ENCODE measurements at regions not wholly inside any gene's neighbourhood (a gene's known extent, or its start where the extent isn't known, plus 50 kb on each side); places are given as distances from the start of the nearest gene placed in this dataset.

DNA sequence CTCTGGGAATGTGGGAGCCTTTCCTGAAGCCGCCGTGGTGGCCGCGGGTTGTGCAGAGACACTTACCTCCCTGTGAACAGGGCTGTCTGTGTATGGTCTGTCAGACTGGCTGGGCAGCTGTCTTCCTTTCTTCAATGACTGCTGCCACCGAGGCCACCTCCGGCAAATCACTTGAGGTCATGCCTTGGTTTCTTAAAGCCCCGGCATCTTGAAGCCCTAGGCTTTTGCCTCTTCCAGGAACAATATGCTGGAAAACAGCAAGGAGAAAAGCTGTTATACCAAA, 79.5 kb upstream of the ZSWIM6 start:
- H3K4me1 Mint-ChIP-seq = no peaks in the 10 kb centered on the region
- H3K9me3 Mint-ChIP-seq = peaks cover 4% of the 10 kb centered on the region
- CTCF ChIA-PET = no interaction called here
- no peak overlapping the region for H3K27ac Mint-ChIP-seq
- no peak overlapping the region for H3K4me3 Mint-ChIP-seq
- no peak for DNase-seq
- H3K36me3 Mint-ChIP-seq = no peaks in the 10 kb centered on the region
- H3K27me3 Mint-ChIP-seq = peaks cover 11% of the 10 kb centered on the region

DNA sequence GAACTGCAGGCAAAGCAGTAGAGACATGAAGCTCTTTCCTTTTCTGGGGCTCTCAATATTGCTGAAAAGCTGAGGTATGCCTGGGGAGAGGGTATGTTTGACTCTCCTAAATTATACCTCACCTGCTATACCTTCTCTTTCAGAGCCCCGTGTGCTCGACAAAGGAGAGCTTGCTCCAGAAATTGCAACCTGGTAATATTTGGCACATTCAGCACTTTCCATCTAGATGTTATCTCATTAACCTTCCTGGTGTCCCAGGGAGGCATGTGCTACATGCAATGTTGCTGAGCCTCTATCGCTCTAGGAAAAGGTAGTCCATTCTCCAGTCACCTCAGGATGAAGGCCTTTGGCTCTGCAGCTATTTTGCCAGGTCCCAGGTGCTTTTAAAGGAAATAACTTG, 78.5 kb upstream of the ZSWIM6 start:
- Mint-ChIP-seq H3K27me3 (peaks cover 11% of the 10 kb centered on the region), H3K27ac (no peak overlapping the region), H3K9me3 (peaks cover 4% of the 10 kb centered on the region), H3K4me1 (no peaks in the 10 kb centered on the region), H3K36me3 (no peaks in the 10 kb centered on the region), H3K4me3 (no peak overlapping the region)
- DNase-seq = no peak
- CTCF ChIA-PET = no interaction called here

DNA sequence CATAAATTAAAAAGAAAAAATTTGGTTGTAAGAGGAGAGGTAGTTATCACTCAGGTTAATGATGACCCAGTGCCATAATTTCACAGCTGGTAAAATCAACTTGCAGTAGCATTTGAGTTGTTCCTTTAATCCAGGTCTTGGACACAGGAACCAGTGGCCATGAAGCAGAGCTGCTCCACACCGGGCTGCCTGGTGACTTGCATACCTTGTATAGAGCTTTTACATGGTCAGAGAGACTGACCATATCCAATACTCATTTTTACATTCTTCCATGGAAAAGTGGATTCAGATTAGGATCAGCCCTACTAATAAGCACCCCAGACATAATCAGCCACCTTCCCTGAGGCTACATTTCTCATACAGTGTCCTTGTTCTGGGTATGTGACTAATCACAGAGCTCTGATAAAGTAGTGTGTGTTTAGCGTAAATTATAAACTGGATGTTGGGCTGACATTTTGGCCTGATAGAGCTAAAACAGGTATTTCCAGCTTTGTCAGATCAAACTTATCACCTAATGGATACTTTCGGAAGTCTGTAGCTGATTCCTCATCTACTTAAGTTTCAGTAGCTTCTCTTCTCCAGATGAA, 77.0 kb upstream of the ZSWIM6 start:
- H3K9me3 Mint-ChIP-seq = no peaks in the 10 kb centered on the region
- peaks cover 11% of the 10 kb centered on the region for H3K27me3 Mint-ChIP-seq
- H3K4me3 Mint-ChIP-seq = no peak overlapping the region
- no peak overlapping the region for H3K27ac Mint-ChIP-seq
- no peak for DNase-seq
- no peaks in the 10 kb centered on the region for H3K4me1 Mint-ChIP-seq
- CTCF ChIA-PET = no interaction called here
- no peaks in the 10 kb centered on the region for H3K36me3 Mint-ChIP-seq

DNA sequence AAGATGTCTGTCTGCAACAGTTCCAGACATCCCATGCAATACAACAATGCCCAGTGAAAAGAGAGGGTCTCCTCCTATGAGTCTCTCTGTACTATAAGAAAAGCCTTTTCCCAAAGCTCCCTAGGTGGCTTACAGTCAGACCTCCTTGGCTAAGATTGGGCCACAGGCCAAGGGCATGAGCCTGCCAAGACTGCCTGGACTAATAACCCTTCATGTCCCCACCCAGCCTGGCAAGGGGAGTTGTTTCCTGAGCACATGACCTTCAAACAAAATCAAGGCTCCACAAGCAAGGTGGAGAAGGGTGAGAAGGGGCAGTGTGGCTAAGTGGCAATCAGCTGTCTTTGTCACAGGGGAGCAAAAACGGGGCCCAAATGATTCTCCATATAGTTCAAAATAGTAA, 75.6 kb upstream of the ZSWIM6 start:
- CTCF ChIA-PET = no interaction called here
- DNase-seq = no peak

DNA sequence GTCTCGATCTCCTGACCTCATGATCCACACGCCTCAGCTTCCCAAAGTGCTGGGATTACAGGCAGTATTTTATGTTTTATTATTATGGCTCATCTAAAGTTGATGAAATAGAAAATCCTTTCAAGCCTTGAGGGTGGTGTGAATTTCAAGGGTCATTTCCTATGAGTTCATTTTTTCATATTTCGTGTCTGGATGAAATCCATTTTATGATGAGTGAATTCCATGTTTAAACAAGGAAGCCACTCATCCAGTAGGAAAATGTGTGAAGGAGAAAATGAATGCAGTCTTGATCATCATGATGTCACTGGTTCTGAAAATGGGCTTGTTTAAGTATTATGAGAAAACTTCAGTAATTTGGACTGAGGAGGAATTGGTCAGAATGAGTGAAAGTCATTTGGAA, 74.6 kb upstream of the ZSWIM6 start:
- no peaks in the 10 kb centered on the region for H3K4me1 Mint-ChIP-seq
- no peaks in the 10 kb centered on the region for H3K9me3 Mint-ChIP-seq
- DNase-seq = no peak
- H3K4me3 Mint-ChIP-seq = no peak overlapping the region
- CTCF ChIA-PET = no interaction called here
- H3K27me3 Mint-ChIP-seq = peaks cover 11% of the 10 kb centered on the region
- no peak overlapping the region for H3K27ac Mint-ChIP-seq
- H3K36me3 Mint-ChIP-seq = no peaks in the 10 kb centered on the region

More for the DNA sequence above, 75.6 kb upstream of the ZSWIM6 start:
- no peak overlapping the region for H3K27ac Mint-ChIP-seq
- H3K36me3 Mint-ChIP-seq = no peaks in the 10 kb centered on the region
- H3K9me3 Mint-ChIP-seq = no peaks in the 10 kb centered on the region
- H3K4me3 Mint-ChIP-seq = no peak overlapping the region
- no peaks in the 10 kb centered on the region for H3K4me1 Mint-ChIP-seq
- peaks cover 11% of the 10 kb centered on the region for H3K27me3 Mint-ChIP-seq

DNA sequence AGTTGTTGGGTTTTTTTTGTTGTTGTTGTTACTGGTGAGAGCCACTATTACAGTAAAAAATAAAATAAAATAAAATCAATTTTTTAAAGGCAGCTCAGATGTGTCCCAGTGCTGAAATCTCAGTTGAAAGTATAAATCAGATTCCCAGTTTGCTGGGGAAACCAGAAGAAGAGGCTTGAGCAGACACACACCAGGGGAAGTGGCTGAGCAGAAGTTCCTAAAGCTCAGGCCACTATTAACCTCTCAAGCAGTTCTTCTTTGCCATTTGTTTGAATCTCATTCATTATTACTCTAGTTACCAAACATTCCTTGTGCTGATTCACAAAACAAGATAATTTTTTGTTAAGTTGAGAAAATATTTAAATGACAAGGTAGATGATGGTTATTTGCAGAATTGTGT, 70.9 kb upstream of the ZSWIM6 start:
- DNase-seq = no peak
- no peak overlapping the region for H3K4me3 Mint-ChIP-seq
- H3K4me1 Mint-ChIP-seq = peaks cover 2% of the 10 kb centered on the region
- H3K27ac Mint-ChIP-seq = no peak overlapping the region
- H3K27me3 Mint-ChIP-seq = peaks cover 3% of the 10 kb centered on the region
- CTCF ChIA-PET = no interaction called here
- H3K9me3 Mint-ChIP-seq = no peaks in the 10 kb centered on the region
- H3K36me3 Mint-ChIP-seq = no peaks in the 10 kb centered on the region

DNA sequence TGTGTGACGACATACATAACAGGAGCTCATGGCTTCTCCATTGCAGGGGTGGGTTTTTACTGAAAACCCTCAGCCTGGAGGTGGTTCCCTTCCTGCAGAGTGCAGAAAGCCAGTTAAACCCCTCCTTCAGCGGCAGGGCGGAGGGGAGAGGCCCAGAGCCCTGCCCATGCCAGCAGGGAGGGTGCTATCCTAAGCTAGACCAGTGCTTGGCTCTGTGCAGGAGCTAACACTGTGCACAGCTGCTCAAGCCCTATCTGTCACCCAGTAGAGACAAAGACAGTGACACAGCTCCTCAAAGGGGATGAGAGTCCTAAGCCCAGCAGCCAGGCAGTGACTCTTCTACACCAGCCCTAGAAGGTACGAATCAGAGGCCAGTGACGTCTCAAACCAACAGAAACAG, 70.0 kb upstream of the ZSWIM6 start:
- no peak for DNase-seq
- H3K4me3 Mint-ChIP-seq = no peak overlapping the region
- H3K4me1 Mint-ChIP-seq = peaks cover 2% of the 10 kb centered on the region
- no peaks in the 10 kb centered on the region for H3K36me3 Mint-ChIP-seq
- CTCF ChIA-PET = no interaction called here
- H3K27me3 Mint-ChIP-seq = peaks cover 2% of the 10 kb centered on the region
- H3K9me3 Mint-ChIP-seq = no peaks in the 10 kb centered on the region
- no peak overlapping the region for H3K27ac Mint-ChIP-seq

DNA sequence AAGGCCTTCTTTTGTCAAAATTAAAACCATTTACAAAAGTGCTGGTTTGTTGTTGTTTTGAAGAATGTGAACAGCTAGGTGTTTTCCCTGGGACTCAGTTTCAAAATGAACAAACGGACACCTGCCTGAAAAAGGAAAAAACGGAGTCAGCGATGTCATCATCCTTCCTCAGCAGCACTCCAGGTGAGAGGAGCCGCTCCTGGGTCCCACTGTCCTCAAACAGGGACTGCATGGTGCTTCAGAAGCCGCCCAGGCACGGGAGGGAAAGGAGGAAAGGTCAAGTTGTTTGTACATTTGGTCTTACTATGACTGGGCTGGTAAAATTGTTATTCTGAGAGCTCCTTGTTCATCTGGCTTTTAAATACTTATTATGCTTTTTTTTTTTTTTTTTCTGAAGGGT, 69.0 kb upstream of the ZSWIM6 start:
- Mint-ChIP-seq H3K36me3 (no peaks in the 10 kb centered on the region), H3K4me1 (peaks cover 3% of the 10 kb centered on the region), H3K27ac (no peak overlapping the region), H3K27me3 (peaks cover 6% of the 10 kb centered on the region), H3K4me3 (no peak overlapping the region), H3K9me3 (no peaks in the 10 kb centered on the region)
- CTCF ChIA-PET = no interaction called here
- no peak for DNase-seq

DNA sequence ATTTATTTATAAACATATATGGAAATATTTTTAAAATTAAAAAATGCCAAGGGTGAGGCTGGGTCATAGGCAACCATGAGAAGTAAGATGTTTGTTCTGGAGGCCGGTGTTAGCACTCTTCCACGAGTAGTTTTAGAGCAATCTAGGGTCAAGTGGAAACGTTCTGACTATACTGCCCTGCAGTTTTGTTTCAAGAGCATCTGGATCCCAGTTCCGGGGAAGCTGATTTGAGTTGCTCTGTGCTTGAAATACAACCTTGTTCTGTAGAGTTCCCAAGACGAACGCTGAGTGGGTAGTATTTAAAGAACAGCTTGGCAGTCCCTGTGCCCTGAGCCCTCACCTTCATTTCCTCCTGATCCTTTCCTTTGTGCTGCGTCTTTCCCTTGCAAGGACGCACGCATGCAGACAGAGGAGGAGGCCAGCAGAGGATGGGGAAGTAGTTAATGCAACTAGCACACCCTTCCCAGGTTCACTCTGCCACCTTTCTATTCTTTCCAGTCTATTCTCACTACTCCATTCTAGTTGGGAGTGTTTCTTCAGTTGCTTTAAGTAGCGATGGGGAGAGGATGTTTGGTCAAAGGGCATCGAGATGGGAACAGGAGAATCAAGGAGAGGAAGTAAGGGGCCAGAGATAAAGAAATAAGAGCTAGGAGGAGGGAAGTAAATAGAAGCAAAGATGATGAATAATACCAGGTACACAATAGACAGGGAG, 68.3 kb upstream of the ZSWIM6 start:
- Mint-ChIP-seq H3K36me3 (no peaks in the 10 kb centered on the region), H3K27me3 (peaks cover 9% of the 10 kb centered on the region), H3K4me1 (peaks cover 5% of the 10 kb centered on the region), H3K9me3 (no peaks in the 10 kb centered on the region), H3K4me3 (no peak overlapping the region), H3K27ac (no peak overlapping the region)
- DNase-seq = no peak
- CTCF ChIA-PET = no interaction called here

DNA sequence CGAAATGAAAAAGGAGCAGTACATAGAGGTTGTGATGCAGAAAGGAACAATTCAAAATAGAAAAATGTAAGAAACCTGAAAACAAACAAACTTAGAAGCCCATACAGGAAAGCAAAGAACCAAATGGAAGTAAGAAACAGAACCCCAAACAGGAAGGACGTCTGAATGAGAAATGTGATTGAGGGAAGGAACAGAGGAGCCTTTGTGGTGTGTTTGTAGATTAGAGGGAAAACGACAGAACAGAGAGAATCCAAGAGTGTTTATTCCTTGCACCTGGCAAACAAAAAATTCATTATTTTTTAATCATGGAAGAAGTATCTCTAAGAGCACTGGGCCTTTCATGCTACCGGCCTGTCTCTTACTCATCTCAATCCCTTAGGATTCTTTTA, 67.8 kb upstream of the ZSWIM6 start:
- H3K4me1 Mint-ChIP-seq = peaks cover 10% of the 10 kb centered on the region
- CTCF ChIA-PET = no interaction called here
- H3K27ac Mint-ChIP-seq = no peak overlapping the region
- H3K36me3 Mint-ChIP-seq = no peaks in the 10 kb centered on the region
- H3K27me3 Mint-ChIP-seq = peaks cover 9% of the 10 kb centered on the region
- no peaks in the 10 kb centered on the region for H3K9me3 Mint-ChIP-seq
- no peak overlapping the region for H3K4me3 Mint-ChIP-seq
- DNase-seq = no peak

DNA sequence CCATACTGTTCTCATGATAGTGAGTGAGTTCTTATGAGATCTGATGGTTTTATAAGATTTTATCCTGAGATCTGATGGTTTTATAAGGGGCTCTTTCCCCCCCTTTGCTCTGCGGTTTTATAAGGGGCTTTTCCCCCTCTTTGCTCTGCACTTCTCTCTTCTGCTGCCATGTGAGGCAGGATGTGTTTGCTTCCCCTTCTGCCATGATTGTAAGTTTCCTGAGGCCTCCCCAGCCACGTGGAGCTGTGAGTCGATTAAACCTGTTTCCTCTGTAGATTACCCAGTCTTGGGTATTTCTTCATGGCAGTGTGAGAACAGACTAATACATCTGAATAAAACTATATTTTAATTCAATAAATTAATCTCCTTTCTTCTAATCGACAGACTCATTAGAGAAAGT, 64.9 kb upstream of the ZSWIM6 start:
- H3K9me3 Mint-ChIP-seq = no peaks in the 10 kb centered on the region
- CTCF ChIA-PET = interaction anchor here (0.6 to 0.8 kb wide), 2 partner anchors 9 to 88 kb away, joined by 3 read pairs; no protein-coding TSS in a partner anchor

DNA sequence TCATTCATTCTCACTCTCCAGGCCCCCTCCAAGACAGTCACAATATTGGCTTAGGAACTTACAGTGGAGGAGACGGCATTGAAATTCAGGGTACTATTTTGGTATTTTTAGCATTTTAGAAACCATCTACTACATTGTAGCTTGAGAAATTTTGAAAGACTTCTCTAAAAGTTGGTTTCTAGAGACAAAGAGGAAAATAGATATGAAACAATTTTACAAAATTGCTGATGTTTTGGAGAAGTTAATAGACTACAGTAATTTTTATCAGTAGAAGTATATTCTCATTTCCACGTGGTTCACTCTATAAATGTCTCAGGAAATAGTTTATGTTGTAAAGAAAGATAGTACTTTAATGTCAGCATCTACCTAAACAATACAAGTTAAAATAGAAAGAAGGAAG, 63.2 kb upstream of the ZSWIM6 start:
- peaks cover 16% of the 10 kb centered on the region for H3K4me1 Mint-ChIP-seq
- peaks cover 9% of the 10 kb centered on the region for H3K27me3 Mint-ChIP-seq
- peak overlapping the region; percentile 3 for H3K4me3 Mint-ChIP-seq
- H3K36me3 Mint-ChIP-seq = no peaks in the 10 kb centered on the region
- DNase-seq = no peak
- no peaks in the 10 kb centered on the region for H3K9me3 Mint-ChIP-seq
- H3K27ac Mint-ChIP-seq = no peak overlapping the region
- CTCF ChIA-PET = no interaction called here

More for the DNA sequence above, 64.9 kb upstream of the ZSWIM6 start:
- peaks cover 9% of the 10 kb centered on the region for H3K27me3 Mint-ChIP-seq
- H3K36me3 Mint-ChIP-seq = no peaks in the 10 kb centered on the region
- H3K4me3 Mint-ChIP-seq = no peak overlapping the region
- H3K4me1 Mint-ChIP-seq = peaks cover 16% of the 10 kb centered on the region
- no peak for DNase-seq
- H3K27ac Mint-ChIP-seq = no peak overlapping the region

DNA sequence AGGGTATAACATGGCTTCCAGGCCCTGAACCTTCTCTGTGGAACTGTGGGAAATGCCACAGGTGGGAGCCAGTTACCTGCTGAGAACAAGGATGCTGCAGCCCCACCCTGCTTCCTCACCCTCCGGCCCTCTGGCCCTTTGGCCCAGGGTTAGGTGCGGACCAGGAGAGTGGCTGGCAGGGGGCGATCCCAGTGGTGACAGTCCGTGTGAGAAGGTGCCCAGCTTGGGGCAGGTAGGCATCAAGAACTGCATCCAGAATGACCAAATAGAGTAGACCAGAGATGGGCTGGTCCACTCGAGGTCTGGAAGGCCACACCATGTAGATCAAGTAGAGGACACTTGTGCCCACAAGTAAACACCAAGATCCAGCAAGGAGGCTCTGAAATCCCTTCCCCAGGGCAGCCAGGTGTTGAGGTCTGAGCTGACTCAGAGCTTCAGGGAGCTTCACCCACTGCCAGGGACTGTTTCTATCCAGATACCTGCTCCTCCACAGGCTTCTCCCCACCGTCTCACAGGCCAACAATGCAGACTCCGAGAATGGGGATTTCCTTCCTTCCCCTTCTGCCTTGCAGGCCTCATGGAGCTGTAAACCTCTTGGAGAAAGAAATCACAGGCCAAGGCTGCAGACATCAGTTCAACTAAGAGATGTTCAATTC, 61.4 kb upstream of the ZSWIM6 start:
- CTCF ChIA-PET = interaction anchor here (0.7 kb wide), 1 partner anchor 387 kb away, joined by 3 read pairs; no protein-coding TSS in a partner anchor
- no peak for DNase-seq
- H3K27ac Mint-ChIP-seq = no peak overlapping the region

DNA sequence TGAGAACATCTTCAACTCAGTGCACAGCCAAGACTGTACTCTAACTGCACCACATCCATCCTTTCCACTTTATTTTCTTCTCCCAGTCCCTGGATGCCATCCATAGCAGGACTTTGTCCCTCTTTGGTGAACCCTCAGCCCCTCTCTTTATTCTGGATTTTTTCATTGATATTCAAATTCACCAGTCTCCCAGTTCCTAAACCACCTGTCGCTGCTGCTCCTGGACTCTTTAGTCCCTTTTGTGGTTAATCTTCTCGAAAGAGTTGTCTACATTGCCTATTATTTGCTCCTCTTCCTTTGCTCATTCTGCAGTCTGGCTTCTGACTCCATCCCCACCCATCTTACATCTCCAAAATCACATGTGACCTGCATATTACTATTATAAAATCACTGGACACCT, 59.4 kb upstream of the ZSWIM6 start:
- no peak overlapping the region for H3K27ac Mint-ChIP-seq
- H3K9me3 Mint-ChIP-seq = no peaks in the 10 kb centered on the region
- H3K4me1 Mint-ChIP-seq = peaks cover 33% of the 10 kb centered on the region
- CTCF ChIA-PET = interaction anchor here (1.3 kb wide), 1 partner anchor 386 kb away, joined by 3 read pairs; no protein-coding TSS in a partner anchor
- DNase-seq = no peak
- H3K36me3 Mint-ChIP-seq = peaks cover 1% of the 10 kb centered on the region
- H3K4me3 Mint-ChIP-seq = no peak overlapping the region
- H3K27me3 Mint-ChIP-seq = peaks cover 6% of the 10 kb centered on the region

More for the DNA sequence above, 61.4 kb upstream of the ZSWIM6 start:
- H3K4me3 Mint-ChIP-seq = no peak overlapping the region
- H3K36me3 Mint-ChIP-seq = no peaks in the 10 kb centered on the region
- no peaks in the 10 kb centered on the region for H3K9me3 Mint-ChIP-seq
- H3K27me3 Mint-ChIP-seq = peaks cover 9% of the 10 kb centered on the region
- peaks cover 16% of the 10 kb centered on the region for H3K4me1 Mint-ChIP-seq

Data from activated naive CD4-positive, alpha-beta T cell treated with anti-CD3 and anti-CD28 coated beads, Interleukin-2, amount 10 ng/mL, durations not matched to agents 7 days and 5 days (primary cell).